Skeletal muscle satellite cell (primary cell): ENCODE measurements at regions not wholly inside any gene's neighbourhood (a gene's known extent, or its start where the extent isn't known, plus 50 kb on each side); places are given as distances from the start of the nearest gene placed in this dataset.

Experiments
- H3K27me3 ChIP-seq: 2 replicates; pipeline ENCODE4 v1.7.0; 2013; ENCODE audit warnings: low read length; ENCODE audit not compliant: control insufficient read depth, insufficient read depth
- H3K36me3 ChIP-seq: 2 replicates; pipeline ENCODE4 v1.7.0; 2013; ENCODE audit warnings: mild to moderate bottlenecking, control low read depth, low read length; ENCODE audit not compliant: insufficient read depth
- H3K4me1 ChIP-seq: 2 replicates; pipeline ENCODE4 v1.7.0; 2013; ENCODE audit warnings: low read length; ENCODE audit not compliant: control insufficient read depth, insufficient read depth
- H3K4me2 ChIP-seq: 2 replicates; pipeline ENCODE4 v1.7.0; 2013; ENCODE audit warnings: mild to moderate bottlenecking, low read length
- H3K4me3 ChIP-seq: 2 replicates; pipeline ENCODE4 v1.7.0; 2013; ENCODE audit warnings: low read length
- H3K9ac ChIP-seq: 2 replicates; pipeline ENCODE4 v1.7.0; 2013; ENCODE audit warnings: mild to moderate bottlenecking, low read depth, low read length, moderate library complexity
- H3K9me3 ChIP-seq: replicated peaks from 2 replicates; pipeline ENCODE4 v1.7.0; 2013; ENCODE audit warnings: mild to moderate bottlenecking, control low read depth, low read length

DNA sequence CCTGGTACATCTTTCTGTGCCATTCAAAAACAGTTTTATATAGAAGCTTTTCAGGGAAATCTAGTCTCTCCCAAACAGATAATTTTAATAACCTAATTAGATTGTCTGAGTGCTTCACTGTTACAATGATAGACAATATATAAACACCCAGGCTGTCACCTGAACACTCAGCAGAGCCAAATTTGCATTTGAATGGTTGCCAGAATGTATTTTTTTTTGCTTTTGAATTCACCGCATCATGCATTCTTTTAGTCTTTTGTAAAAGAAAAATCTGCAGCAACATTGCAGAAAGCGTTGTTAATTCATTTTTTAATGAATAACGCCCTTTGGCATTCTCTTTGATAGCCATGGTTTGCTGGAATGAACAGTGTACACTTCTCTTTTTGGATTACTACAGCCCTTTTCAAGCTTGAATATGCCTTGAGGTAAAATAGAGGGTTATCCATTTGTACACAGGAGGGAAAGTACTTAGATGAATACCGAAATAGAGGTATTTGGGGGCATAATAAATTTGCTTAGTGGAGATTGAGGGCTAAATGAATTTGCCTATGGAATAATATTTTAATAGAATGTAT, 175.0 kb upstream of the EPHA5 start:
- H3K4me3 ChIP-seq = no peak overlapping the region

DNA sequence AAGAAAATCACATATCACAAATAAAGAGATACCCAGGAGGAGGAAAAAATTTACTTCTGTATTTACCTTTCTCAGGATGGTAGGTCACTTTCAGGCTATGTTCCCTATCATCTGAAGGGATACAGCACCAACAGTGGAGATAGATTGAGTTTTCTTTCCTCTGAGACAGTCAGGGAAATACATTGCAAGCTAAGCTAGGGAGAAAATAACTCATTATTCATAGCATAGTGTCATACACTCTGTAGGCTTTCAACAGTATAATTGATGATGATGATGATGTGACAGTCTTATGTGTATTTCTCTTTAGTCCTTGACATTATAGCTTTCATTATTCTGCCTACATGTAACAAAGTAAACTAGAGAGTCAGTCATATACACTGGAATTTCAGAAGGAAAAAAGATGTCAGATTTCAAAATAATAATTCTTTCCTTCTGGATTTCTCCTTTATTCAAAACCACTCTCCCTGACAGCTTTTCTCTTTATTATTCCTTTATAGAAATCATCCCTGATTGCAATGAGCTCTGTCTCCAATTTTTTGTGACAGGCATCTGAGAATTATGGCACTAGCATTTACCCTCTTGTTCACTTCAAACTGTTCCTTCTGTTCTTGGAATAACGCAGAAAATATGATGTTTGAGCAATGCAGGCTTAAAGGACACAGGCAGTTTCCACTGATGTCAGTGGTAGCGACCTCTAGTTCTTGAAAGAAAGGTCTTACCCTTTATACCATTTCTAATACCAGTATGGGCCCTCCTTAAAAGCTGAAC, 169.1 kb upstream of the EPHA5 start:
- H3K27me3 ChIP-seq = no peaks in the 10 kb centered on the region
- no peaks in the 10 kb centered on the region for H3K36me3 ChIP-seq
- no peak overlapping the region for H3K4me2 ChIP-seq
- H3K9me3 ChIP-seq = no peaks in the 10 kb centered on the region
- no peak overlapping the region for H3K9ac ChIP-seq
- H3K4me1 ChIP-seq = no peaks in the 10 kb centered on the region
- H3K4me3 ChIP-seq = no peak overlapping the region

More for the DNA sequence above, 175.0 kb upstream of the EPHA5 start:
- no peaks in the 10 kb centered on the region for H3K9me3 ChIP-seq
- no peaks in the 10 kb centered on the region for H3K36me3 ChIP-seq
- no peak overlapping the region for H3K4me2 ChIP-seq
- H3K9ac ChIP-seq = no peak overlapping the region
- H3K4me1 ChIP-seq = no peaks in the 10 kb centered on the region
- H3K27me3 ChIP-seq = no peaks in the 10 kb centered on the region

DNA sequence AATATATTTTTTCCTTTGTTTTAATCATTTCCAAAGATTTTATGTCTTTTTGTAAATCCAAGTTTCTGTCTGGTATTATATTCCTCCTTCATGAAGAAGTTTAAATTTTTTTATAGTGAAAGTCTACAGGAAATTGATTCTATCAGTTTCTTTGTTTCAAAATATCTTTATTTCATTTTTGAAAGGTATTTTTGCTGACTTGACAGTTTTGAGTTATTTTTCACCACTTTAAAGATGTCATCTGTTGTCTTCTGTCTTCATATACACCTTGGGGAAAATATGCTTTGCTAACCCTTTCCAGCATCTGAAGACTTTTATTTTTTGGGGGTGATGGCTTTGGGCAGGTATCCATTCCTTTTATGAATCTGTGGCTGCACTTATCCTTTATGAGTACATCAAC, 164.4 kb upstream of the EPHA5 start:
- Histone ChIP-seq H3K36me3 (no peaks in the 10 kb centered on the region), H3K9me3 (no peaks in the 10 kb centered on the region), H3K9ac (no peak overlapping the region), H3K4me1 (no peaks in the 10 kb centered on the region), H3K27me3 (no peaks in the 10 kb centered on the region), H3K4me2 (no peak overlapping the region), H3K4me3 (no peak overlapping the region)

DNA sequence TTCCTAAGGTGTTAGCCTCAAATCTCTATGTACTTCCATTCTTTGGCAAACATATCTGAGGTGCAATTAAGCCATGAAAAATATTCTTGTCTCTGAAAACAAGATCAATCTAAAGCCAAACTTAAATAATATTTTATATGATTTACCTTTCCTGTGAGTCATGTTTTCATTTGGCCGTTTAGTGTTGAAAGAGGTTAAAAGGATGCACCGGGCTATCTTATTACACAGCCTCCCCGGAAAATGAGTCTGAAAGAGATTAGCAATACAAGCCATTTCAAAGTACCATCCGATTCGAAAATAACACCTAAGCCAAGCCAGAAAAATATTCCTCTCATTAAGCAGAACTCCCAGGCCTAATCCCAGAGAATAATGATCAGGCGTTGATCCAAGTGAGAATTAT, 161.5 kb upstream of the EPHA5 start:
- no peak overlapping the region for H3K9ac ChIP-seq

DNA sequence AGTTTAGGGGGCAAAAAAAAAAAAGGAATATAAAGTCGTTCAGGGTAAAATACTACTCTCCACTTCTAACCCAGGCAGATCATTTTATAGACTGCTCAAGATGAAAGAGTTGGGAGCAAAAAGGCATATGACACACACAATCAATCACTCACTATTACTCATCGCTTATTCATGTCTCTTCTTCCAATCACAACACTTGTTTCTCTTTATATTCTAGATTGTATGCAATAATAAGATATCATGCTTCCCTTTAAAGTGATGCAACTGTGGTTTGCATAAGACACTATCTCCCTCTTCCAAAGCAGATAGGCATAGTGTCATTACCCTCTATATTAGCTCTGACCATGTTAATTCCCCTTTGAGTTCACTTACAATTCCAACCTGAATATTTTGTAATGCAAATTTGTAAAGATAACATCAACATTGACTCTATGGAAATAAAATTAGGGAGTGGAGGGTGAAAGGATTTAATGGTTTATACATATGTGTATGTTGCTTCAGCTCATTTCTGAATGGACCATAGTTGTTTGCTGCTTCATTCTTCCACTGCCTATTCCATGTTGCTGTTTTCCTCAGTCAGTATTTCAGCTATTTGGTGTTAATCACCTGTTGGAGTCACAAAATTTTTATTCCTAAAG, 154.9 kb upstream of the EPHA5 start:
- no peaks in the 10 kb centered on the region for H3K27me3 ChIP-seq
- no peaks in the 10 kb centered on the region for H3K36me3 ChIP-seq
- peaks cover 8% of the 10 kb centered on the region for H3K4me1 ChIP-seq
- H3K4me2 ChIP-seq = no peak overlapping the region
- H3K9ac ChIP-seq = no peak overlapping the region
- H3K4me3 ChIP-seq = no peak overlapping the region
- no peaks in the 10 kb centered on the region for H3K9me3 ChIP-seq

More for the DNA sequence above, 161.5 kb upstream of the EPHA5 start:
- Histone ChIP-seq H3K36me3 (no peaks in the 10 kb centered on the region), H3K4me1 (no peaks in the 10 kb centered on the region), H3K27me3 (no peaks in the 10 kb centered on the region), H3K4me3 (no peak overlapping the region), H3K4me2 (no peak overlapping the region), H3K9me3 (no peaks in the 10 kb centered on the region)

DNA sequence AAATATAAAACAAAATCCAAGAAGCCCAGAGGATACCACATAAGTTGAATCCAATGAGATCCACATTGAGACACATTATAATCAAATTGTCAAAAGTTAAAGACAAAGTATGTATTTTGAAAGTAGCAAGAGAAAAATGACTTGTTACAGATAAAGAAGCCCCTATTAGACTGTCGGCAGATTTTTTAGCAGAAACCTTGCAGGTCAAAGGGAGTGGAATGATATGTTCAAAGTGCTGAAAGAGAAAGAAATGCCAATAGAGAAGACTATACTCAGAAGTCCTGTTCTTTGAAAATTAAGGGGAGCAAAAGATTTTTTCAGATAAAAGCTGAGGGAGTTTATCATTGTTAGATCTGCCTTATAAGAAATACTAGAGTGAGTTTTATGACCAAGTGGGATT, 148.9 kb upstream of the EPHA5 start:
- Histone ChIP-seq H3K4me1 (no peaks in the 10 kb centered on the region), H3K27me3 (peaks cover 3% of the 10 kb centered on the region), H3K9ac (no peak overlapping the region), H3K4me2 (no peak overlapping the region), H3K4me3 (no peak overlapping the region), H3K36me3 (no peaks in the 10 kb centered on the region), H3K9me3 (no peaks in the 10 kb centered on the region)

DNA sequence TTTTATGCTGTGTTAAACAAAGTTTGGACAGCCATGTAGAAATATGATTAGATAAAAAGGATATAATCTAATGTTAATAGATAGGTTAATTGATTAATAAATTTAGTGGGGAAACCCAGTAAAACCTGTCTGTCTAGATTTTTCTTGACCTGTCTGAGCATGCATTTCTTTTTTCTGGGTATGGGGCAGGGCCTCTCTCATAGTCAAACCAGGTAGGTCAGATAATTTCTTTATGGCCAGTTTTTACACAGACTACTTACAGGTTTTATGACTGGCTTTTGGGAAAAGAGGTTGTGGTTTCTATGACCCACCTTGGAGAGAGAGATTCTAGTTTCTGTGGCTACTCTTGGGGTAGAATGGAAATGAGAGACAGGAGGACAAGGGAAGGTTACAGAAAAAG, 135.6 kb upstream of the EPHA5 start:
- H3K4me1 ChIP-seq = no peaks in the 10 kb centered on the region
- no peak overlapping the region for H3K9ac ChIP-seq
- no peaks in the 10 kb centered on the region for H3K9me3 ChIP-seq
- H3K27me3 ChIP-seq = no peaks in the 10 kb centered on the region
- H3K4me3 ChIP-seq = no peak overlapping the region
- H3K36me3 ChIP-seq = no peaks in the 10 kb centered on the region
- no peak overlapping the region for H3K4me2 ChIP-seq

DNA sequence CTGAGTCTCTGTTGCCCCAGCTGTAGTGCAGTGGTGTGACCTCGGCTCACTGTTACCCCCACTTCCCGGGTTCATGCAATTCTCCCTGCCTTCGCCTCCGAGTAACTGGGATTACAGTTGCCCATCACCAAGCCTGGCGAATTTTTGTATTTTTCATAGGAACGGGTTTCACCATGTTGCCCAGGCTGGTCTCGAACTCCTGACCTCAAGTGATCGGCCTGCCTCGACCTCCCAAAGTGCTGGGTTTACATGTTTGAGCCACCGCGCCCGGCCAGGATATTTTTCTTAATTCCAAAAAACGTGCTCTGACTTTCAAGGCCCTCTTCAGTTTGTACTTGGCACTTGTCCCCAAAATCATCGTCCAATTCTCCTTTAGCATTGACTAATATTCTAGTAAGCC, 129.2 kb upstream of the EPHA5 start:
- no peaks in the 10 kb centered on the region for H3K4me1 ChIP-seq
- H3K4me3 ChIP-seq = no peak overlapping the region
- no peak overlapping the region for H3K9ac ChIP-seq
- H3K27me3 ChIP-seq = no peaks in the 10 kb centered on the region
- no peaks in the 10 kb centered on the region for H3K9me3 ChIP-seq
- H3K4me2 ChIP-seq = no peak overlapping the region
- H3K36me3 ChIP-seq = no peaks in the 10 kb centered on the region

DNA sequence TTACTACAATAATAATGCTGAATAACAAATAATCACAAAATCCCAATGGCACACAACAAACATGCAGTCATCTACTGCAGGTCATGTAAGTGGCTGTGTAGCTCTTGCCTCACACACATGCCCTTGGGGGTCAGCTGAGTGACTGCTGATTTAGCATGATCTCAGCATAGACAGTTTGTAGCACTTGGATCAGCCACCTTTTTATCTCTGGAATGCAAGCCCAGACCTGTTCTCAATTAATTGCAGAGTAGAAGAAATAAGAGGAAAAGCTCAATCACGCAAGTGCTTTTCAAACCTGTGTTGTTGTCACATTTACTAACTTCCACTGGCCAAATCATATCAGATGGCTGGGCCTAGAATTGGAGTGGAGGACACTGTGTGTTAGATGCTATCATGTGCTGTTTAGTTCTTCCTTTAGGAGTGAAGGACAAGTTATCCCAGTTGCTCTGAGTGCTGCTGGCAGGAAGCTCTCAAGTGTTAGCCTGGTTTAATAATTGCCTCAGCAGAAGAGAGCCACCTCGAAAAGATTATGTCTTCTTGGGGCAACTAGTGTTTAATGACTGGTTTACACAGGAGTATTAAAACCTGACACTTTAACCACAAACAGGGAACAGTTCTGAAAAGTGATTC, 128.3 kb upstream of the EPHA5 start:
- H3K4me3 ChIP-seq = no peak overlapping the region
- H3K36me3 ChIP-seq = no peaks in the 10 kb centered on the region
- no peak overlapping the region for H3K9ac ChIP-seq
- H3K4me2 ChIP-seq = no peak overlapping the region
- H3K4me1 ChIP-seq = no peaks in the 10 kb centered on the region
- no peaks in the 10 kb centered on the region for H3K9me3 ChIP-seq
- H3K27me3 ChIP-seq = no peaks in the 10 kb centered on the region

DNA sequence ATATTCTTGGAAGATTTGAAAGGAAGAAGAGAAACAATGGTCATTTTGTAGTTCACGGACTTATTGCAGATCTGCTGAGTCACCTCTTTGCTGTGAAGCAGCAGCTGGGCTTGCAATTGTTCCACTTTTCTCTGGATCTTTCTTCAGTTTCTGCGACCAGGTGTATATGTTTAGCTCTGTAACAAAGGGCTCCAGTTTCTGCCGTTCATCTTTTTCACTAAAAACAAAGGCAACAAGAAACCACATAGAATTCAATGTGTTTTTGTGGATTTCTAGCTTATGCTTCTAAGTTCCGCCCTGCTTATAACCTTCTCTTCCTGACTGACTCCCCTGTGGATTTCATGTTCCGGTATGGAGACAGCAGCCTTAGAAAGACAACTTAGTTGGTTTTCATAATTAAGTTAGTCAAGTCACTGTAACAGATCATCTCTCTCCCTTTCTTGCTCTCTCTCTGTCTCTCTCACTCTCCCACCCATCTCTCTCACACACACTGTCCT, 121.6 kb upstream of the EPHA5 start:
- no peaks in the 10 kb centered on the region for H3K27me3 ChIP-seq
- no peaks in the 10 kb centered on the region for H3K36me3 ChIP-seq
- no peak overlapping the region for H3K4me3 ChIP-seq
- no peaks in the 10 kb centered on the region for H3K9me3 ChIP-seq
- no peak overlapping the region for H3K9ac ChIP-seq
- H3K4me1 ChIP-seq = peaks cover 8% of the 10 kb centered on the region
- peak overlapping the region; percentile 59 for H3K4me2 ChIP-seq

DNA sequence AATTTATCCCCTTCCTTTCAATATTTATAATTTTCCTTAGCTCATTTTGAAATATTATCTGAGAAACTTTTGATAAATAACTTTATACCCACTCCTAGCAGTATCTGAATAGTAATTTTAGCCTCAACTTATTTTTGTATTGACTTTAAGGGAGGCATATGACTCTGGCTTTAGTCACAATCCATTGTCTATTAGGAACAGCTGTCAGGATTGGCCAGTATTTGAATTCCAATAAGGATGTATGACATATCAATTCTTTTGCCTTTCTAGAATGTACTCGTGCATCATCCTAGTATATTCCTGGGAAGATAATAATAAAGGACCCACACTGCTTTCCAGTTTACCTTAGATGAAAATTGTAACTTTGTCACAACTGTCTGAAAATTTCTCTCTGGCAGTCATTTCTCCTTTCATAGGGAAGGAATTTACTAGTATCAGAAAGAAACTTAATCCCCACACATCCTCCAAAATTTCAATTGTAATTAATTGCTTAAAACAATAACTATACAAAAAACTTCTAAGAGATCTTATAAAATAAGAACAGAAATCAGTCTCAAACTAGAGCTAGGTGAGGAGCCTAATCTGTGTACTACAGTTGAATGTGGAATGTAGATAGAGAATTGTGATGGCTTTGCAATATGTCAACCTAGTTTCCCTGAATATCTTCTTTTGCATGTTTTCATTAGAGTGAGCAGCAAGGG, 121.0 kb upstream of the EPHA5 start:
- Histone ChIP-seq H3K4me2 (peak overlapping the region; percentile 59), H3K4me1 (peaks cover 8% of the 10 kb centered on the region), H3K9me3 (no peaks in the 10 kb centered on the region), H3K4me3 (no peak overlapping the region), H3K9ac (no peak overlapping the region), H3K27me3 (no peaks in the 10 kb centered on the region), H3K36me3 (no peaks in the 10 kb centered on the region)
